ENCODE measurements at regions not wholly inside any gene's neighbourhood (a gene's known extent, or its start where the extent isn't known, plus 50 kb on each side); places are given as distances from the start of the nearest gene placed in this dataset.

DNA sequence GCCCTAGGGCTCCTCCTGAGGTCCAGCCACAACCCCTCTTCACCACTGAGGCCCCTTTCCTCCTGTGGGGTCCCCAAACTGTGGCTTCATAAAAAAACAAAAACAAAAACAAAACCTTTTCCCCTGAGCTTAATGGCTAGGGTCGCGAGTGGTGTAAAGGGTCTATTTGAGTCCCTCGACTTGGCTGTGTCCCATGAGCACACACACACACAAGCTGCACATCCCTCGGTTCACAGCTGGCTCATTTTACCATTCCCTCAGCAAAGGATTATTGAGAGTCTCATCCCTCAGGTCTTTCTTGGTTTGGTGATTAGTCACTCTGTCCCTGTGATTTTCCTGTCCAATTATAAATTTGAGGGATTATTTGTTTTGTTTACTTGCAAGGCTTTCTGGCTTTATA, 206.1 kb upstream of the SASH1 start:
- no peak overlapping the region for H3K4me3 ChIP-seq (replicated peaks; ENCODE audit: low read depth, low read length)
- no peaks in the 10 kb centered on the region; the same call in 1 of the 2 replicates for H3K27me3 ChIP-seq (replicated peaks; ENCODE audit: control insufficient read depth, insufficient read depth, low read length)
- no peaks in the 10 kb centered on the region for H3K36me3 ChIP-seq (ENCODE audit: control insufficient read depth, insufficient read depth, low read length)
- DNase-seq (ENCODE audit: extremely low read depth, insufficient read length): no peak
- TF ChIP-seq, protein P1, sequence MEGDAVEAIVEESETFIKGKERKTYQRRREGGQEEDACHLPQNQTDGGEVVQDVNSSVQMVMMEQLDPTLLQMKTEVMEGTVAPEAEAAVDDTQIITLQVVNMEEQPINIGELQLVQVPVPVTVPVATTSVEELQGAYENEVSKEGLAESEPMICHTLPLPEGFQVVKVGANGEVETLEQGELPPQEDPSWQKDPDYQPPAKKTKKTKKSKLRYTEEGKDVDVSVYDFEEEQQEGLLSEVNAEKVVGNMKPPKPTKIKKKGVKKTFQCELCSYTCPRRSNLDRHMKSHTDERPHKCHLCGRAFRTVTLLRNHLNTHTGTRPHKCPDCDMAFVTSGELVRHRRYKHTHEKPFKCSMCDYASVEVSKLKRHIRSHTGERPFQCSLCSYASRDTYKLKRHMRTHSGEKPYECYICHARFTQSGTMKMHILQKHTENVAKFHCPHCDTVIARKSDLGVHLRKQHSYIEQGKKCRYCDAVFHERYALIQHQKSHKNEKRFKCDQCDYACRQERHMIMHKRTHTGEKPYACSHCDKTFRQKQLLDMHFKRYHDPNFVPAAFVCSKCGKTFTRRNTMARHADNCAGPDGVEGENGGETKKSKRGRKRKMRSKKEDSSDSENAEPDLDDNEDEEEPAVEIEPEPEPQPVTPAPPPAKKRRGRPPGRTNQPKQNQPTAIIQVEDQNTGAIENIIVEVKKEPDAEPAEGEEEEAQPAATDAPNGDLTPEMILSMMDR (IDR thresholded peaks at IDR 0.05; ENCODE audit: insufficient read depth, low read length, poor library complexity, severe bottlenecking): no peak

DNA sequence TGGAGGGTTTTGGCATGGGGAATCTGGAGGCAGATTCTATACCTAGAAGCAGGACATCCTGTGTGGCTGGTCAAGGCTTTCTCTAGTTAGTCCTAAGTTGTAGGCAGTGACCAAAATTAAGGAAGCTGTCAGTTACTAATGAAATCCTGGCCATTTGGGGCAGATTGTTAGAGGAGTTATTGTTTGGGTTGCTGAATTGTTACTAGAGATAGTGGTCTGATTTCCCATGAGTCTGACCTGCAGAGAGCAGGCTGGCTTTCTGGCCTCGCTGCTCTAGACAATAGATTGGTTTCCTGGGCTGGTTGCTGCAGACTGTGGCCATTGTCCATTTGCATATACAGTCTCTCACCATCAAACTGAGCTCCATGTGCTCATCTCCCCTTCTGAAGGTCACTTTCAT, 205.0 kb upstream of the SASH1 start:
- TF ChIP-seq, protein P1 (IDR thresholded peaks at IDR 0.05; ENCODE audit: insufficient read depth, low read length, poor library complexity, severe bottlenecking): no peak
- no peaks in the 10 kb centered on the region for H3K36me3 ChIP-seq (ENCODE audit: control insufficient read depth, insufficient read depth, low read length)
- H3K4me3 ChIP-seq (replicated peaks; ENCODE audit: low read depth, low read length): no peak overlapping the region
- DNase-seq (ENCODE audit: extremely low read depth, insufficient read length): no peak
- H3K27me3 ChIP-seq (replicated peaks; ENCODE audit: control insufficient read depth, insufficient read depth, low read length): no peaks in the 10 kb centered on the region; the same call in 1 of the 2 replicates

DNA sequence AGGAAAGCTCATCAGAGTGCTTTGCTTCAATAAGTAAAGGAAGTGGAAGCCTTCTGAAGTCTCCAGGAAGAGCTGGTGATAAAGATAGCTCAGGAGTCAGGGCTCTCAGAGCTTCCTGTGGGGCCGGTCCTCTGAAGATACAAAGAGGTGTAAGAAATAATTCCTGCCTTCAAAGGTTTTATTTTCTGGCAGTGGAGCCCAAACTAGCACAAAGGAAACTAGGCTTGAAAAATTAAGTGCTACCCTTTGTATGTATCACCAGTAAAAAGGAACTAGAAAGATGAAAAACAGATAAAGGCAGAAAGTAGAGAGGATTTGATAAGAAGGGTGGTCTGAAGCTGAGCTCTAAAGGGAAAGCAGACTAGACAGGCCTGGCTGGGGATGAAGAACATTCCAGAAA, 204.1 kb upstream of the SASH1 start:
- Histone ChIP-seq H3K36me3 (ENCODE audit: control insufficient read depth, insufficient read depth, low read length) (no peaks in the 10 kb centered on the region), H3K4me3 (replicated peaks; ENCODE audit: low read depth, low read length) (no peak overlapping the region), H3K27me3 (replicated peaks; ENCODE audit: control insufficient read depth, insufficient read depth, low read length) (no peaks in the 10 kb centered on the region; the same call in 1 of the 2 replicates)
- no peak for DNase-seq (ENCODE audit: extremely low read depth, insufficient read length)
- TF ChIP-seq, protein P1 (IDR thresholded peaks at IDR 0.05; ENCODE audit: insufficient read depth, low read length, poor library complexity, severe bottlenecking): no peak

DNA sequence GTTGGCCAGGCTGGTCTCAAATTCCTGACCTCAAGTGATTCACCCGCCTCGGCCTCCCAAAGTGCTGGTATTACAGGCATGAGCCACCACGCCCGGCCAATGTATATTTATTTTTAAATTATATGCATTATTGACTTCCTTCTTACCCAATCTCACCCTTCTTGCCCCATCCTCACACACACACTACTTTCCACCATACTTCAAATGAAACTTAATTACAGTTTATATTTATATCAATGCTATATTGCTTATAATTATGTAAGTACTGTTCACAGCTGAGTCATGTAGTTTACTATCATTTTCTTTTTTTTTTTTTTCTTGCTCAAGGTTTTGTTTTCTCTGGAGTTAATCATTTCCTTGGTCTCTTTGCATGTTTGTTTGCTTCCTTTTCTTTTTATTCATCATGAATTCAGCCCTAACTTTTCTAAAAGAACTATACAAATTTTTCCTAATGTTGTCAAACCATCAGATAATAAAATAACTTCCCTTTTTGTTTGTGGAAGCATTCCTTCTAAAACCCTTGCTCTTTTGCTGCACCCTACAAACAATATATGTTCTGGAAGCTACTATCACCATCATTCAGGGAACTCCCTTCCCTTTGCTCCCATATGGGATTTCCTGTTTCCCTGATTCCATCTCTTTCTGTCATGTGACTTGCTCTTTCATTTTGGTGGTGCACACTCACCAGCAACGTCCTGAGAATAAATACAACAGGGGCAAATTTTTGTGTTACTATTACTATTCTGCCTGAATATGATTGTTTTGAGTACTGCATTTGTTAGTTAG, 201.7 kb upstream of the SASH1 start:
- Histone ChIP-seq H3K4me3 (replicated peaks; ENCODE audit: low read depth, low read length) (no peak overlapping the region), H3K27me3 (replicated peaks; ENCODE audit: control insufficient read depth, insufficient read depth, low read length) (no peaks in the 10 kb centered on the region), H3K36me3 (ENCODE audit: control insufficient read depth, insufficient read depth, low read length) (no peaks in the 10 kb centered on the region)
- TF ChIP-seq, protein P1 (IDR thresholded peaks at IDR 0.05; ENCODE audit: insufficient read depth, low read length, poor library complexity, severe bottlenecking): no peak
- no peak for DNase-seq (ENCODE audit: extremely low read depth, insufficient read length)

DNA sequence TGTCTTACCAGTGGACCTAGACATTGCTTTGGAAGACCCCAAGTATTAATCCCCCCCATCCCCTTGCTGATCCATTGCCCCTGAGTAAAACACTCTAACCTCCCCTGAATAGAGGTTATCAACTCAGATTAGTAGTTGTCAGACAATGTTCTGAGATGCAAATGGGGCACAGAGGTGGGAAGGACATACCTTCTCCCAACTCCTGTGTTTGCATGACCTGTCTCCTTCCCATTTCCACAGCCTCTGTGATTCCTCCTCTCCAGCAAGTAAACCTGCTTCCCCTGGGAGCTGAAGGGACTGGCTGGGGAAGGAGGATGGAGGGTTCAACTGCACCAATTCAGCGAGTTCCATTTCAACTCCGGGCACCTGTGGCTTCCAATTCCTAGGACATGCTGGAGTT, 199.8 kb upstream of the SASH1 start:
- no peaks in the 10 kb centered on the region for H3K27me3 ChIP-seq (replicated peaks; ENCODE audit: control insufficient read depth, insufficient read depth, low read length)
- no peak overlapping the region for H3K4me3 ChIP-seq (replicated peaks; ENCODE audit: low read depth, low read length)
- no peak for DNase-seq (ENCODE audit: extremely low read depth, insufficient read length)
- TF ChIP-seq, protein P1 (IDR thresholded peaks at IDR 0.05; ENCODE audit: insufficient read depth, low read length, poor library complexity, severe bottlenecking): no peak
- no peaks in the 10 kb centered on the region for H3K36me3 ChIP-seq (ENCODE audit: control insufficient read depth, insufficient read depth, low read length)

All from GM06990 (cell line).